Vagina (tissue), 2 donors: ENCODE measurements at regions not wholly inside any gene's neighbourhood (a gene's known extent, or its start where the extent isn't known, plus 50 kb on each side); places are given as distances from the start of the nearest gene placed in this dataset.

Source experiments
- CTCF ChIP-seq, 3 experiments: fragments of 450-650 bp in 2 of 3; fragments of 200-600 bp in 1 of 3; sonication (generic) in 1 of 3; IDR thresholded peaks; one replicate each; pipeline ENCODE4 v1.5.1; 2017 to 2019; ENCODE audit warnings: antibody characterized with exemption in 3 of 3, mild to moderate bottlenecking in 2 of 3, moderate library complexity in 2 of 3
- POLR2A ChIP-seq, 2 donors: fragments of 450-650 bp; IDR thresholded peaks; one replicate each; pipeline ENCODE4 v1.6.1; 2017; ENCODE audit warnings: antibody characterized with exemption in 2 of 2, mild to moderate bottlenecking in 2 of 2, moderate library complexity in 2 of 2

- no peak for TF ChIP-seq CTCF (IDR thresholded peaks at IDR 0.05)
- TF ChIP-seq POLR2A (IDR thresholded peaks at IDR 0.05) = no peak
These were observed 116.7 kb downstream of the GPR85 start for GRCh38 chr7:112969946-112970345.
